ENCODE measurements at regions not wholly inside any gene's neighbourhood (a gene's known extent, or its start where the extent isn't known, plus 50 kb on each side); places are given as distances from the start of the nearest gene placed in this dataset.
"Not testable (repeated sequence)": the region's sequence is repeated elsewhere in the genome, so short reads cannot be mapped to it uniquely, and the experiment has no call there.

DNA sequence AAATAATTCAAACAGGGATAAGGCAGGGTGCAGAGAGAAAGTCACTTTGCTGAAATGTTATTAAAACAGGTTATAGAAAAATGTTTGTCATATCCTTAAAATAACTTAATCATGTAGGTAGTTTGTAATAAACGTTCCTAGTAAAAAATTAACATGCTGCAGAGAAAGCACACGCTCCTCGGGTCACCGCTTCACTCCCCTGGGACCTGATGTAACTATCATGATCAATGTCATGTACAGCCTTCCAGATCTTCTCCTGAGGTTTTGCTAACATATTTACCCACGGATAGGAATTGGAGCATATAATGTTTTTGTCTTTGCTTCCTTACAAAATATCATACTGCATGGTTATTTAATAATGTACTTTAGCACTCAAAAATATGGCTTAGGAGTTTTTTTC, 285.1 kb upstream of the TMEM132C start:
- 72 to 81% (median 76%) methylated on average over 5 of the region's 5 CpGs for WGBS, 4 donors
- no peaks in the 10 kb centered on the region for H3K4me1 ChIP-seq (replicated peaks in 1 of 2)
- H3K36me3 ChIP-seq (replicated peaks in 1 of 2), result no peaks in the 10 kb centered on the region
- intact Hi-C loops (cut with DNase I), result no loop called here
- H3K27ac ChIP-seq, result no peak overlapping the region
- no peaks in the 10 kb centered on the region for H3K9me3 ChIP-seq (replicated peaks in 1 of 3)
- H3K27me3 ChIP-seq, result no peaks in the 10 kb centered on the region
- no peak overlapping the region for H3K4me3 ChIP-seq
- TF ChIP-seq, protein P1, sequence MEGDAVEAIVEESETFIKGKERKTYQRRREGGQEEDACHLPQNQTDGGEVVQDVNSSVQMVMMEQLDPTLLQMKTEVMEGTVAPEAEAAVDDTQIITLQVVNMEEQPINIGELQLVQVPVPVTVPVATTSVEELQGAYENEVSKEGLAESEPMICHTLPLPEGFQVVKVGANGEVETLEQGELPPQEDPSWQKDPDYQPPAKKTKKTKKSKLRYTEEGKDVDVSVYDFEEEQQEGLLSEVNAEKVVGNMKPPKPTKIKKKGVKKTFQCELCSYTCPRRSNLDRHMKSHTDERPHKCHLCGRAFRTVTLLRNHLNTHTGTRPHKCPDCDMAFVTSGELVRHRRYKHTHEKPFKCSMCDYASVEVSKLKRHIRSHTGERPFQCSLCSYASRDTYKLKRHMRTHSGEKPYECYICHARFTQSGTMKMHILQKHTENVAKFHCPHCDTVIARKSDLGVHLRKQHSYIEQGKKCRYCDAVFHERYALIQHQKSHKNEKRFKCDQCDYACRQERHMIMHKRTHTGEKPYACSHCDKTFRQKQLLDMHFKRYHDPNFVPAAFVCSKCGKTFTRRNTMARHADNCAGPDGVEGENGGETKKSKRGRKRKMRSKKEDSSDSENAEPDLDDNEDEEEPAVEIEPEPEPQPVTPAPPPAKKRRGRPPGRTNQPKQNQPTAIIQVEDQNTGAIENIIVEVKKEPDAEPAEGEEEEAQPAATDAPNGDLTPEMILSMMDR (IDR thresholded peaks at IDR 0.05), result no peak
- no peak for TF ChIP-seq POLR2A (IDR thresholded peaks at IDR 0.05)
- no peak for DNase-seq

DNA sequence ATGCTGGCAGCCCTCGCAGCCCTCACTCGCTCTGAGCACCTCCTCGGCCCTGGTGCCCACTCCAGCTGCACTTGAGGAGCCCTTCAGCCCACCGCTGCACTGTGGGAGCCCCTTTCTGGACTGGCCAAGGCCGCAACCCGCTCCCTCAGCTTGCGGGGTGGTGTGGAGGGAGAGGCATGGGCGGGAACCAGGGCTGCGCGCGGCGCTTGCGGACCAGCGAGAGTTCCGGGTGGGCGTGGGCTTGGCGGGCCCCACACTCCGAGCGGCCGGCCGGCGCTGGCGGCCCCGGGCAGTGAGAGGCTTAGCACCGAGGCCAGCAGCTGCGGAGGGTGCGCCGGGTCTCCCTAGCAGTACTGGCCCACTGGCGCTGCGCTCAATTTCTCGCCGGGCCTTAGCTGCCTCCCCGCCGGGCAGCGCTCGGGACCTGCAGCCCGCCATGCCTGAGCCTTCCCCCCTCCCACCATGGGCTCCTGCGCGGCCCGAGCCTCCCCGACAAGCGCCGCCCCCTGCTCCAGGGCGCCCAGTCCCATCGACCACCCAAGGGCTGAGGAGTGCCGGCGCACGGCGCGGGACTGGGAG, 283.7 kb upstream of the TMEM132C start:
- intact Hi-C loops (cut with DNase I); H3K9me3 ChIP-seq (replicated peaks in 1 of 3); H3K4me3 ChIP-seq; H3K4me1 ChIP-seq (replicated peaks in 1 of 2); H3K27me3 ChIP-seq; DNase-seq; H3K27ac ChIP-seq; H3K36me3 ChIP-seq (replicated peaks in 1 of 2): not testable (repeated sequence)
- 93 to 98% (median 96%) methylated on average over 16 to 50 of the region's 50 CpGs for WGBS, 4 donors

DNA sequence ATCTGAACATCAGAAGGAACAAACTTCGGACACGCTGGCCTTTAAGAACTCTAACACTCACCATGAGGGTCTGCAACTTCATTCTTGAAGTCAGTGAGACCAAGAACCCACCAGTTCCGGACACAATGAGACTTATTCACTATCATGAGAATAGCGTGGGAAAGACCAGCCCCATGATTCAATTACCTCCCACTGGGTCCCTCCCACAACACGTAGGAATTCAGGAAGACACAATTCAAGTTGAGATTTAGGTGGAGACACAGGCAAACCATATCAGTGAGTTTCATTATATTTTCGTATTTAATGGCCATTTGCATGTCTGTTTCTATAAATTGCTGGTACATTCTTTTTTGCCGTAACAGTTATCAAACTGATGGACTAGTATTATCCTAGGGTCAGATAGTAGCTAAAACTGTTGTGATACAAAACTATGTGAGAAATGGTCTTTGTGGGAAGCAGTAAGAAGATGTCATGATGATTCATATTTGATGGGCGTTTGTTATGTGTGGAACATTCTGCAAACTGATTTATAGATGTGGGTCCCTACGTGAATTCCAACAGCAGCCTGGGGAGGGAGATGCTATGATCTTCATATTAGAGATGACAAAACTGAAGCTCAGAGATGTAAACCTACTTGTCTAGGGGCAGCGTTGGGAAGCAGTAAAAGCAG, 282.4 kb upstream of the TMEM132C start:
- Histone ChIP-seq H3K27me3 (no peaks in the 10 kb centered on the region), H3K27ac (no peak overlapping the region), H3K9me3 (replicated peaks in 1 of 3) (no peaks in the 10 kb centered on the region), H3K36me3 (replicated peaks in 1 of 2) (no peaks in the 10 kb centered on the region), H3K4me1 (replicated peaks in 1 of 2) (no peaks in the 10 kb centered on the region), H3K4me3 (no peak overlapping the region)
- TF ChIP-seq, protein P1 (IDR thresholded peaks at IDR 0.05), result no peak
- no peak for TF ChIP-seq POLR2A (IDR thresholded peaks at IDR 0.05)
- intact Hi-C loops (cut with DNase I), result no loop called here
- no peak for DNase-seq
- 74 to 81% (median 80%) methylated on average over 10 of the region's 10 CpGs for WGBS, 4 donors

DNA sequence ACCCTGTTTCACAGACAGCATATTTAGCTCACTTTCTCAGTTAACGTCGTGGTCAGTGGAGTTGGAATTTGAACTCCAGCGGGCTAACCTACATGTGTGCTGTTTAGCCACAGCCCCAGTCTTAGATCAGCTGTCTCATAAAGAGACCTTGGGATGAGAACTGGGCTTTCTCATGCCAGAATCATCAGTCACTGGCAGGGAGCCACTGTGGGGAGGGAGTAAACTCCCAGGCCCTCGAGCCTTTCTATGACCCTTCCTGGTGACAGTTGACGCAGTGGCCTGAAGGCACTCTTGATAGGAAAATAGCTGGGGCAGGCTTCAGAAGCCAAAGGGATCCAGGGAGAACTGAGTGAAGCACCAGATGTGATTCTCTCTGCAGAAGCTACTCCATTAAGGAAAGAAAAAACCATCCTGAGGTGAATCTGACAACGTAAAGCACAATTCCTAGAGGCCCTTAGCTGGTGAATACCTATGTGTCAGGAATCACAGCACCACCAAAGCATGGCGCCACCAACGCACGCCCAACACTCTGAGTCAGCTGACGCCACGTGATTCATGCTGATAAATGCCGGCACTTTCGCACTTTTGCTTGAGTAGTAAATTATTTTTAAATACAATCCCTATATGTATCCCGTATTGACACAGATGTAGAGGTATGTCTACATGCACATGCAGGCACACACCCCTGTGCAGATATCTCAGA, 279.6 kb upstream of the TMEM132C start:
- Histone ChIP-seq H3K36me3 (replicated peaks in 1 of 2) (no peaks in the 10 kb centered on the region), H3K27me3 (no peaks in the 10 kb centered on the region), H3K4me1 (replicated peaks in 1 of 2) (no peaks in the 10 kb centered on the region), H3K4me3 (no peak overlapping the region), H3K9me3 (replicated peaks in 1 of 3) (no peaks in the 10 kb centered on the region), H3K27ac (peak overlapping the region in 3 of 5 donors; percentile 35 to 61 (median 38))
- TF ChIP-seq POLR2A (IDR thresholded peaks at IDR 0.05), result peak in 1 of 2 donors; percentile 42
- TF ChIP-seq, protein P1 (IDR thresholded peaks at IDR 0.05), result no peak
- intact Hi-C loops (cut with DNase I), result no loop called here
- 43 to 54% (median 44%) methylated on average over 13 to 14 of the region's 14 CpGs for WGBS, 4 donors
- DNase-seq, result peak; percentile 93 to 96 (median 96)

All from adrenal gland (tissue), 9 donors.